H1 (cell line): ENCODE measurements at regions not wholly inside any gene's neighbourhood (a gene's known extent, or its start where the extent isn't known, plus 50 kb on each side); places are given as distances from the start of the nearest gene placed in this dataset.

Experiments
- CTCF ChIA-PET: fragments of 300-600 bp; sonication (Branson Sonifier 250); formaldehyde crosslinking; loops from one replicate; lab custom pipeline; 2021; ENCODE audit not compliant: partially characterized antibody; lab: Charles Lee
- POLR2A ChIA-PET: fragments of 300-600 bp; sonication (Branson Sonifier 250); formaldehyde crosslinking; loops from one replicate; lab custom pipeline; 2021; ENCODE audit warnings: inconsistent platforms; ENCODE audit not compliant: partially characterized antibody; lab: Charles Lee
- DNase-seq, 2 experiments: peaks; one replicate each; pipeline versions ENCODE4 v3.0.0 to v3.0.0-alpha.2; 2010 to 2022; ENCODE audit warnings: low spot score in 2 of 2, low read depth in 1 of 2, mixed read lengths in 1 of 2
- FAIRE-seq: peaks from 2 replicates; lab custom pipeline; 2011; peaks lifted over from hg19 to GRCh38; lab: Jason Lieb, UNC
- H2AFZ ChIP-seq: 2 replicates; pipeline ENCODE4 v1.8.1; 2012; ENCODE audit warnings: low read length, inconsistent platforms
- H2AK5ac ChIP-seq: 2 replicates; pipeline ENCODE4 v1.6.1; 2013; ENCODE audit warnings: low read depth, low read length
- H2BK120ac ChIP-seq: replicated peaks from 2 replicates; pipeline ENCODE3; 2013; ENCODE audit warnings: low read depth, low read length, inconsistent platforms
- H2BK12ac ChIP-seq: 2 replicates; pipeline ENCODE4 v1.6.1; 2013; ENCODE audit warnings: low read depth, low read length
- H2BK15ac ChIP-seq: 2 replicates; pipeline ENCODE4 v1.6.1; 2013; ENCODE audit warnings: low read length
- H2BK20ac ChIP-seq: 2 replicates; pipeline ENCODE4 v1.6.1; 2013; ENCODE audit warnings: low read length
- H2BK5ac ChIP-seq: 2 replicates; pipeline ENCODE4 v1.6.1; 2013; ENCODE audit warnings: low read depth, low read length
- H3K14ac ChIP-seq: 2 replicates; pipeline ENCODE4 v1.6.1; 2013; ENCODE audit warnings: inconsistent platforms; ENCODE audit not compliant: insufficient read length
- H3K18ac ChIP-seq: 2 replicates; pipeline ENCODE4 v1.6.1; 2013; ENCODE audit warnings: low read length; ENCODE audit errors: extremely low read depth
- H3K23ac ChIP-seq: 2 replicates; pipeline ENCODE4 v1.6.1; 2013; ENCODE audit warnings: inconsistent platforms; ENCODE audit not compliant: insufficient read length
- H3K23me2 ChIP-seq: 2 replicates; pipeline ENCODE4 v1.6.1; 2013; ENCODE audit warnings: low read depth, low read length
- H3K27ac ChIP-seq: 2 replicates; pipeline ENCODE4 v1.6.1; 2011; ENCODE audit warnings: low read depth, low read length, inconsistent platforms
- H3K27me3 ChIP-seq, 4 experiments: replicated peaks in 1 of 4; 1 replicate in 1 of 4; 2 replicates in 3 of 4; pipeline versions ENCODE4 v1.6.1 to v1.8.1; 2011 to 2013; ENCODE audit warnings: low read length in 3 of 4, mild to moderate bottlenecking in 3 of 4, inconsistent platforms in 2 of 4, mixed read lengths in 2 of 4, moderate library complexity in 1 of 4; ENCODE audit not compliant: control insufficient read depth in 3 of 4, insufficient read depth in 3 of 4; ENCODE audit errors: extremely low read depth in 1 of 4
- H3K36me3 ChIP-seq, 4 experiments: 2 replicates each; pipeline versions ENCODE4 v1.6.1 to v1.8.1; 2011 to 2013; ENCODE audit warnings: mild to moderate bottlenecking in 4 of 4, low read length in 3 of 4, moderate library complexity in 2 of 4, control low read depth in 1 of 4, inconsistent platforms in 1 of 4; ENCODE audit not compliant: insufficient read depth in 4 of 4, control insufficient read depth in 2 of 4
- H3K4ac ChIP-seq: replicated peaks from 2 replicates; pipeline ENCODE3; 2013; ENCODE audit warnings: low read length, low read depth, mixed read lengths, inconsistent platforms; ENCODE audit not compliant: insufficient read length
- H3K4me1 ChIP-seq, 4 experiments: replicated peaks in 1 of 4; 1 replicate in 1 of 4; 2 replicates in 3 of 4; pipeline versions ENCODE4 v1.6.1 to v1.8.1; 2011 to 2013; ENCODE audit warnings: low read length in 3 of 4, inconsistent platforms in 2 of 4, mixed read lengths in 1 of 4; ENCODE audit not compliant: insufficient read depth in 4 of 4, control insufficient read depth in 3 of 4
- H3K4me2 ChIP-seq, 2 experiments: 2 replicates each; pipeline versions ENCODE4 v1.6.1 to v1.8.1; 2011 to 2013; ENCODE audit warnings: low read depth in 2 of 2, low read length in 2 of 2, control low read depth in 1 of 2, inconsistent platforms in 1 of 2, mild to moderate bottlenecking in 1 of 2; ENCODE audit not compliant: insufficient read depth in 1 of 2
- H3K4me3 ChIP-seq, 4 experiments: fragments of 200-600, 300-600 bp in 1 of 4; sonication (generic), shearing (Covaris generic), sonication (Bioruptor Twin) in 1 of 4; 2 replicates each; pipeline versions ENCODE4 v1.5.1 to v1.8.1; 2011 to 2016; ENCODE audit warnings: low read length in 4 of 4, low read depth in 3 of 4, control low read depth in 2 of 4, inconsistent platforms in 2 of 4, mild to moderate bottlenecking in 2 of 4, mixed read lengths in 1 of 4, moderate library complexity in 1 of 4; ENCODE audit not compliant: insufficient read depth in 2 of 4; ENCODE audit errors: extremely low read depth in 1 of 4
- H3K56ac ChIP-seq: replicated peaks from 2 replicates; pipeline ENCODE3; 2013; ENCODE audit warnings: low read depth, mild to moderate bottlenecking, mixed read lengths, low read length, inconsistent platforms; ENCODE audit not compliant: insufficient read length
- H3K79me1 ChIP-seq: 2 replicates; pipeline ENCODE4 v1.6.1; 2013; ENCODE audit warnings: low read depth, low read length, control low read depth
- H3K79me2 ChIP-seq, 2 experiments: 2 replicates each; pipeline versions ENCODE4 v1.6.1 to v1.8.1; 2012 to 2013; ENCODE audit warnings: low read length in 2 of 2, mild to moderate bottlenecking in 2 of 2, inconsistent platforms in 1 of 2; ENCODE audit not compliant: insufficient read depth in 2 of 2, control insufficient read depth in 1 of 2
- H3K9ac ChIP-seq, 4 experiments: replicated peaks in 1 of 4; 1 replicate in 1 of 4; 2 replicates in 3 of 4; pipeline versions ENCODE4 v1.6.1 to v1.8.1; 2011 to 2013; ENCODE audit warnings: low read depth in 3 of 4, low read length in 3 of 4, control low read depth in 2 of 4, mild to moderate bottlenecking in 2 of 4, moderate library complexity in 2 of 4, inconsistent platforms in 1 of 4; ENCODE audit errors: extremely low read depth in 1 of 4
- H3K9me3 ChIP-seq, 2 experiments: 2 replicates each; pipeline versions ENCODE4 v1.6.1 to v1.8.1; 2012 to 2013; ENCODE audit warnings: mild to moderate bottlenecking in 2 of 2, moderate library complexity in 2 of 2, control low read depth in 1 of 2, inconsistent platforms in 1 of 2, low read depth in 1 of 2, low read length in 1 of 2, mixed read lengths in 1 of 2; ENCODE audit not compliant: insufficient read depth in 2 of 2
- H4K20me1 ChIP-seq, 2 experiments: replicated peaks in 1 of 2; 2 replicates each; pipeline versions ENCODE3 to v1.8.1; 2011 to 2013; ENCODE audit warnings: inconsistent platforms in 2 of 2, low read length in 2 of 2, mild to moderate bottlenecking in 1 of 2; ENCODE audit not compliant: insufficient read depth in 2 of 2, control insufficient read depth in 1 of 2
- H4K5ac ChIP-seq: 2 replicates; pipeline ENCODE4 v1.6.1; 2013; ENCODE audit warnings: low read length, low read depth, mixed read lengths, inconsistent platforms; ENCODE audit not compliant: insufficient read length
- H4K8ac ChIP-seq: 2 replicates; pipeline ENCODE4 v1.8.0; 2013; ENCODE audit warnings: mild to moderate bottlenecking, moderate library complexity, low read length, inconsistent platforms; ENCODE audit not compliant: insufficient read depth; ENCODE audit errors: extremely low read depth
- H4K91ac ChIP-seq: replicated peaks from 2 replicates; pipeline ENCODE3; 2013; ENCODE audit warnings: low read length, mixed read lengths, inconsistent platforms; ENCODE audit not compliant: insufficient read length
- BRCA1 ChIP-seq: IDR thresholded peaks from 2 replicates; pipeline ENCODE4 v1.6.1; 2012; ENCODE audit warnings: low read depth, low read length, improper control_type of control experiment
- GABPA ChIP-seq: IDR thresholded peaks from 2 replicates; pipeline ENCODE4 v1.6.1; 2011; ENCODE audit warnings: mild to moderate bottlenecking, low read length, moderate library complexity, borderline replicate concordance; ENCODE audit not compliant: insufficient read depth
- KDM1A ChIP-seq: fragments of 200-600, 300-600 bp; sonication (generic); IDR thresholded peaks from 2 replicates; pipeline ENCODE4 v1.7.1; 2016; ENCODE audit warnings: mild to moderate bottlenecking, low read length, borderline replicate concordance
- KDM4A ChIP-seq: IDR thresholded peaks from one replicate; pipeline ENCODE4 v1.7.1; 2012; ENCODE audit warnings: low read depth, mild to moderate bottlenecking, moderate library complexity, low read length, inconsistent platforms; ENCODE audit not compliant: severe bottlenecking
- MAFK ChIP-seq: IDR thresholded peaks from 2 replicates; pipeline ENCODE4 v1.6.1; 2012; ENCODE audit warnings: low read depth, mild to moderate bottlenecking, improper control_type of control experiment, low read length
- RNF2 ChIP-seq: fragments of 200-900, 300-1000 bp; sonication (generic); IDR thresholded peaks from 2 replicates; pipeline ENCODE4 v1.7.1; 2016; ENCODE audit warnings: borderline replicate concordance, low read depth, mild to moderate bottlenecking, antibody characterized with exemption, low read length; ENCODE audit not compliant: poor library complexity, severe bottlenecking; ENCODE audit errors: missing control alignments
- RXRA ChIP-seq: IDR thresholded peaks from 2 replicates; pipeline ENCODE4 v1.6.1; 2011; ENCODE audit warnings: low read depth, mild to moderate bottlenecking, low read length, moderate library complexity; ENCODE audit not compliant: insufficient read depth
- SUZ12 ChIP-seq: fragments of 200-600 bp; sonication (generic); IDR thresholded peaks from 2 replicates; pipeline ENCODE4 v1.6.1; 2012; ENCODE audit warnings: mild to moderate bottlenecking, inconsistent platforms, low read length, moderate library complexity, mixed read lengths
- YY1 ChIP-seq: IDR thresholded peaks from 2 replicates; pipeline ENCODE4 v1.6.1; 2011; ENCODE audit warnings: low read depth, mild to moderate bottlenecking, low read length
- ZNF274 ChIP-seq: IDR thresholded peaks from 2 replicates; pipeline ENCODE4 v1.7.0; 2012; ENCODE audit warnings: low read length, borderline replicate concordance; ENCODE audit errors: extremely low read depth
- WGBS, 2 experiments: shearing (Covaris generic) in 1 of 2; methylation state at CpG; one replicate each; pipeline versions ENCODE4 v1.1.6 to v1.1.7; 2013 to 2015; ENCODE audit warnings: low lambda C conversion rate in 2 of 2, mixed read lengths in 2 of 2, inconsistent platforms in 1 of 2, low coverage in 1 of 2, missing lambda C conversion rate in 1 of 2; ENCODE audit not compliant: insufficient replicate concordance in 2 of 2, insufficient coverage in 1 of 2, insufficient read length in 1 of 2; ENCODE audit errors: extremely low coverage in 1 of 2, missing lambda C conversion rate in 1 of 2; 5-methylcytosine and 5-hydroxymethylcytosine counted together
- TF ChIP-seq, protein P1 (sequence below): IDR thresholded peaks from 2 replicates; pipeline ENCODE4 v1.6.1; 2012; ENCODE audit warnings: low read length, inconsistent platforms

DNA sequence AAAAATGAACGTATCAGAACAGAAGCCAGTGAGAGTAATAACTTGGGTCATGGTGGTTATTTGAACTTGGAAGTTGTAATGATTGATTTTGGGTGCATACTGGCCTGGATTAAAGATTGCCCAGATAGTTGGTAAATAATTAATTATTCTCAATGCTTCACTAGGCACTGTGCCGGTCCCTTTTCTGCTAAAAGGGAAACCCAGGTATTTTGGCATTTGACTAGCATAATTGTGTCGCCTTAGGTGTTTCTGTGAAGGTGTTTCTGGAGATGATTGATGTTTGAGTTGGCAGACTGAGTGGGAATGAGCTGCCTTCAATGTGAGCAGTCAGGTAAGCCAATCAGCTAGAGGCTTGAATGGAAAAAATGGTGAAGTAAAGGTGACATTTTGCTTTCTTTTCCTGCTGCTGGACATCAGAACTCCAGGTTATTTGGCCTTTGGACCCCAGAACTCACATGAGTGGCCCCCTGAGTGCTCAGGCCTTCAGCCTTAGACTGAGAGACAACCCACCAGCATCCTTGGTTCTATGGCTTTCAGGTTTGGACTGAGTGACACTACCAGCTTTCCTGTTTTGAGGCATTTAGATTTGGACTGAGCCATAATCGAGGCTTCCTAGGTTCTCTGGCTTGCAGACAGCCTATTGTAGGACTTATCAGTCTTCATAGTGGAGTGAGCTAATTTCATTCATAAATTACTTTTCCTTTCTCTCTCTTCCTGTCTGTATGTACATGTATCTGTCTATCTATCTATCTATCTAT, 120.7 kb upstream of the PAPPA start:
- CTCF ChIA-PET = interaction anchor here (1.2 kb wide), 1 partner anchor 19 kb away, joined by 3 read pairs; no protein-coding TSS in a partner anchor
- TF ChIP-seq RXRA (no peak), MAFK (no peak), GABPA (no peak), YY1 (no peak), BRCA1 (no peak), KDM4A (no peak), RNF2 (no peak), SUZ12 (no peak), ZNF274 (no peak), KDM1A (no peak)
- TF ChIP-seq, protein P1, sequence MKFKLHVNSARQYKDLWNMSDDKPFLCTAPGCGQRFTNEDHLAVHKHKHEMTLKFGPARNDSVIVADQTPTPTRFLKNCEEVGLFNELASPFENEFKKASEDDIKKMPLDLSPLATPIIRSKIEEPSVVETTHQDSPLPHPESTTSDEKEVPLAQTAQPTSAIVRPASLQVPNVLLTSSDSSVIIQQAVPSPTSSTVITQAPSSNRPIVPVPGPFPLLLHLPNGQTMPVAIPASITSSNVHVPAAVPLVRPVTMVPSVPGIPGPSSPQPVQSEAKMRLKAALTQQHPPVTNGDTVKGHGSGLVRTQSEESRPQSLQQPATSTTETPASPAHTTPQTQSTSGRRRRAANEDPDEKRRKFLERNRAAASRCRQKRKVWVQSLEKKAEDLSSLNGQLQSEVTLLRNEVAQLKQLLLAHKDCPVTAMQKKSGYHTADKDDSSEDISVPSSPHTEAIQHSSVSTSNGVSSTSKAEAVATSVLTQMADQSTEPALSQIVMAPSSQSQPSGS = no peak

More for the DNA sequence above, 120.7 kb upstream of the PAPPA start:
- H3K79me2 ChIP-seq = no peaks in the 10 kb centered on the region
- H3K27ac ChIP-seq = no peak overlapping the region
- H4K8ac ChIP-seq = no peak overlapping the region
- no peak for DNase-seq
- H3K14ac ChIP-seq = no peak overlapping the region
- no peak overlapping the region for H2AFZ ChIP-seq
- no peak overlapping the region for H3K18ac ChIP-seq
- POLR2A ChIA-PET = no interaction called here
- no peaks in the 10 kb centered on the region for H3K27me3 ChIP-seq
- H3K23ac ChIP-seq = no peak overlapping the region
- no peak overlapping the region for H2BK12ac ChIP-seq
- no peaks in the 10 kb centered on the region for H3K36me3 ChIP-seq
- no peak overlapping the region for H3K9ac ChIP-seq
- H4K20me1 ChIP-seq = no peaks in the 10 kb centered on the region
- no peak overlapping the region for H2BK20ac ChIP-seq
- no peak overlapping the region for H3K56ac ChIP-seq
- no peak for FAIRE-seq
- H2BK15ac ChIP-seq = no peak overlapping the region
- WGBS, 2 experiments = 91% methylated on average over 4 of the region's 4 CpGs; no CpG with 5 or more reads in 1 of the 2 experiments
- no peak overlapping the region for H2BK5ac ChIP-seq
- H3K4me3 ChIP-seq = no peak overlapping the region
- H3K4me2 ChIP-seq = no peak overlapping the region
- no peaks in the 10 kb centered on the region for H3K79me1 ChIP-seq
- H4K91ac ChIP-seq = no peak overlapping the region
- no peak overlapping the region for H2BK120ac ChIP-seq
- H3K9me3 ChIP-seq = no peaks in the 10 kb centered on the region
- no peaks in the 10 kb centered on the region for H3K4me1 ChIP-seq
- no peak overlapping the region for H3K4ac ChIP-seq
- H2AK5ac ChIP-seq = no peak overlapping the region
- no peaks in the 10 kb centered on the region for H3K23me2 ChIP-seq
- H4K5ac ChIP-seq = no peak overlapping the region
